GM19438 (cell line): ENCODE measurements at regions not wholly inside any gene's neighbourhood (a gene's known extent, or its start where the extent isn't known, plus 50 kb on each side); places are given as distances from the start of the nearest gene placed in this dataset.

Experiments used
- ATAC-seq: cut with Tn5 transposase; IDR thresholded peaks from one replicate; pipeline ENCODE4 v1.9.1; 2021; ENCODE audit warnings: low read depth; ENCODE audit not compliant: unreplicated experiment

GRCh38 chr16:73890186-73891128, 406.2 kb upstream of the PSMD7 start:
- ATAC-seq, result no peak

GRCh38 chr16:73888840-73889490, 407.6 kb upstream of the PSMD7 start:
- ATAC-seq, result no peak

GRCh38 chr16:73887911-73888310, 408.7 kb upstream of the PSMD7 start:
- no peak for ATAC-seq

- no peak for ATAC-seq
These were observed 410.2 kb upstream of the PSMD7 start for GRCh38 chr16:73886426-73886825.

- ATAC-seq, result no peak
These were observed 411.3 kb upstream of the PSMD7 start for GRCh38 chr16:73885319-73885718.

GRCh38 chr16:73883841-73884240, 412.8 kb upstream of the PSMD7 start:
- ATAC-seq, result no peak

GRCh38 chr16:73883126-73883525, 413.5 kb upstream of the PSMD7 start:
- no peak for ATAC-seq

DNA sequence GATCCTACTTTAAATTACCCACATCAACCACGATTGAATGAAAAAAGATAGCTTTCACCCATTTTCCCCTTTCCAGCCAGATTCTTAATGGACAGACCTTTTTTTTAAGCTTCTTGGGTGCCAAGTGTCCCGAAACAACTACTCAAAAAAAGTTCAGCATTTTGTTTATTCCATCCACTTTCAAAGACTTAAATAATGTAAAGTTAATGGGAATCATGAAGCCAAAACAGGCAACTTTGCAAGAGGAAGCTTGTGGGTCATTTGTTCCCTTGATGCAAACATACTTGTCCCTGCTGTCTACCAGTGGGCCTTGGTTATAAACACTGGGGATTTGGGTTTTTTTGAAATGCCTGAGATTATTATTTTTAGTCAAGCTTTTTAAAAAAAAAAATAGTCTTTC, 414.0 kb upstream of the PSMD7 start:
- no peak for ATAC-seq

DNA sequence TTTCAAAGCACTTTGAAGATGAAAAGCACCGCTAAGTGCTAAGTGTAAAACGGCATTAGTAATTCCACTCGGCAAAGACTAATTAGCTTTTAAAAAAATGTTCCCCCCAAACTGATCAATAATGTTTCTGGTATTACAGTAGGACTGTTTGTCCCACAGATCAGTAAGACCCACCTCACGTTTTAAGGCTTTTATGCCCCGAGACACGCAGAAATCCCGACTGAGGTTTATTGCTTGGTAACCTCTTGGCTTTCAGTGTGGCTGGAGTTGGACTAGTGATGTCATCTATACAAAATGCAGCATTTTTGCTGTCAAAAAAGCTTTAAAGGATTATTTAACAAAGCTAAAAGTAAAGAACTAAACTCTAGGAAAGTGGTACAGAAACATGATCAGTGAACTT, 414.6 kb upstream of the PSMD7 start:
- no peak for ATAC-seq

DNA sequence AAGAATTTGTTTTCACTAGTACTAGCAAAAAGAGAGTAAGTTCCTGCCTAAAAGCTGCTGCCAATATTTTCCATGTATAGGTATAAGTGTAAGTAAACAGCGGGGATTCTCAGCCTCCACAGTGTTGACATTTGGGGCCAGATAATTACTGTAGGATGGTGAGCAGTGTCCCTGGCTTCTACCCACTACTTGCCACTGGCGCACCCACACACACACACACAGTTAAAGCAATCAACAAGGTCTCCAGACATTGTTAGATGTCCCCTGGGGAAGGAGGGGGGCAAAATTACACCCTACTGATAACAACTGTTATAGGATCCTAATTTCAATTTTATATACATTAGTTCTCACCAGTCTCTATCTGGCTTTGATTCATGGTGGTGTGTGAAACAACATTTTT, 417.0 kb upstream of the PSMD7 start:
- ATAC-seq, result no peak

- ATAC-seq, result no peak
These were observed 418.0 kb upstream of the PSMD7 start for GRCh38 chr16:73878611-73879010.

DNA sequence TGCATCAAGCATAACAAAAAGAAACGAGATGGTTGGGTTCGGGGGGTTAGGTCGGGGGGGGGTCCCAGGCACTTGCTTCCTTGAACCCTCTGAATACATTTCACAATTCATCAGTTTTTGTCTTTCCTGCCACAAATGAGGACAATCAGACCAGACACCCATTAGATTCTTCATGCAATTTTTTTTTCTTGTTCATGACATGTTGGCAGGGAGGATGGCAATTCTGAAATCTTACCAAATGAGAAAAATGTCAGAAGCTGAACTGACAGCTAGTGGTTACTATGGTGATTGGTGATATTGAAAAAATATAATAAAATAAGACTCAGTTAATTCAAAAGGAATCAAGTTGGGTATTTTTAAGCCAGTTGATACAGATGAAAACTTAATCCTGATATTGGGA, 419.5 kb upstream of the PSMD7 start:
- no peak for ATAC-seq

- ATAC-seq, result no peak
These were observed 420.5 kb upstream of the PSMD7 start for GRCh38 chr16:73875996-73876690.

GRCh38 chr16:73874324-73874723, 422.3 kb upstream of the PSMD7 start:
- no peak for ATAC-seq

DNA sequence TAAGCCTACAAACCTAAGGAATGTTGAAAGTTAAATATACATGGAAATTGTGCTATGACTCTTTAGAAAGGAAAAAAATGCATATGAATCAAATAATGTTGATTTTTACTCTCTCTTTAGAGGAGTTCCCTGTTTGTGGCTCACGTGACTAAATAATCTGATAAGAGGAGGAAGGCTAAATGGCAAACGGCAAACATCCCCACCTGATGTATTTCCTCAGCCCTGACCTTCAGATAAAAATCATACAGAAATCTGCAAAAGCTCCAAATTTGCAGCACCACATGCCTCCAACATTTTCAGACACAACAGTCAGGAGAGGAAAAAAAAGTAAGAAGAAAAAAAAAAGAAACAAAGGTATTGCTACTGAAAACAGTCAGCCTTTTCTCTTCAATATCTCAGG, 423.0 kb upstream of the PSMD7 start:
- ATAC-seq, result no peak

DNA sequence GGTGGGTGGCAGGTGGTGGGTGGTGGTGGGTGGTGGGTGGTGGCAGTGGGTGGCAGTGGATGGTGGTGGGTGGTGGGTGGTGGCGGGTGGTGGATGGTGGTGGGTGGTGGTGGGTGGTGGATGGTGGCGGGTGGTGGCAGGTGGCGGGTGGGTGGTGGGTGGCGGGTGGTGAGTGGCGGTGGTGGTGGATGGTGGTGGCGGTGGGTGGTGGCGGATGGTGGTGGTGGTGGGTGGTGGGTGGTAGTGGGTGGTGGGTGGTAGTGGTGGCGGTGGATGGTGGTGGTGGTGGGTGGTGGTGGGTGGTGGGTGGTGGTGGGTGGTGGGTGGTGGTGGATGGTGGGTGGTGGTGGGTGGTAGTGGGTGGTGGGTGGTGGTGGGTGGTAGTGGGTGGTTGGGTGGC, 423.8 kb upstream of the PSMD7 start:
- no peak for ATAC-seq

DNA sequence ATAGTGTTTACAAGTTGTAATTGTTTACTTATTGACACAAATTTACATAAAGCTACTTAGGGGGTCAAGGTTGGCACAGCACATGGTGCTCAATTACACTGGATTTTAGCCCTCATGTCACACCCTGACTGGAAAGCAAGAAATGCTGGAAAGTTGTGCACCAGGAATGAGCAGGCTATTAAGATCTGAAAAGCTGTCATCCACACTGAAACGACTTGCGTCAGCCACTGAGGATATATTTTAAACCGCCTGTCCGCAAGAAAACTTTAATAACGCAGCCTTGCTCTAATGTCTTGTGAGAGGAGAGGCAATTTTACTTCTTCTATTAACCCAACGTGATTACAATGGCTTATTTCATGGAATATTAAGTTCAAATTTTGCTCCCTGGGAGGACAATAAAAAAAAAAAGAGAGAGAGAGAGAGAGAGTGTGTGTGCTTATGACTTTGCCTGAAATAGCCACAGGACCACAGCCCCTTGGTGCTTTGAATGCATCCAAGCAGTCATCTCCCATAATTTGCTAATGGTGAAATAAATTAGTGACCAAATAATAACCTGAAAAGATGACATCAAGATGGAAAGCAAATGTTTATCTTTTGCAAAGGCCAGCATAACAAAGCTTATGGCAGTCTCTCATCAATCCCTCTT, 425.4 kb upstream of the PSMD7 start:
- no peak for ATAC-seq

DNA sequence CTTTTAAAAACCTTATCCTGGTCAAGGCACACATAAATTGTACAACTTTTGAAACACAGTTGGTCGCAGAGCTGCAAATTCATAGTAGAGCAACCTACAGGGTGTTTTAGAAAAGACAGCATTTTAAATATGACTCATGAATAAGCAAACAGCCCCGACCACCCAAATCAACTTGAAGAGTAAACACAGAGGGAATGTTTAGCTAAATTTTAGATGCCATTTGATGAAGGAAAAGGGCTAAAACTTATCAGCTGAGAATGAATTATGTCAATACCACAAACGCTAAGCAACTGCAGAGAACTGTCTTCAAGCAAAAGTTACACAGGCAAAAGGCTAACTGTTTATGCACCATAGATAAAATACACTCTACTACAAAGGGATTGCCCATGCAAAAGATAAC, 427.5 kb upstream of the PSMD7 start:
- ATAC-seq, result no peak

DNA sequence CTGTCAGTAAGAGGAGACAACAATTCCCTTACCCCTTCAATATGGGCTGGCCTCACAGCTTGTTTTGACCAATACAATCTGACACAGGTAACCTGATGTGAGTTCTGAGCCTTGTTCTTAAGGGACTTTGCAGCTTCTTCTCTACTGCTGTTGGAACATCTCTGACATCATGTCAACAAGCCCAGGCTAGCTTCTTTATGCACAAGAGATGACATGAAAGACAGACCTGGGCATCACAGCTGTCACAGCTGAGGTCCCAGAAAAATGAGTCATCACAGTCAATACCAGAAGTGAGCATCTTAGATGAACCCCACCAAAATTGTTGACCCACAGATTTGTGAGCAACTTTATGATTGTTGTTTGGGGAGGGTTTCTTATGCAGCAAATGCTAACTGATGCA, 431.7 kb upstream of the PSMD7 start:
- ATAC-seq, result no peak

GRCh38 chr16:73858326-73858725, 438.3 kb upstream of the PSMD7 start:
- no peak for ATAC-seq

DNA sequence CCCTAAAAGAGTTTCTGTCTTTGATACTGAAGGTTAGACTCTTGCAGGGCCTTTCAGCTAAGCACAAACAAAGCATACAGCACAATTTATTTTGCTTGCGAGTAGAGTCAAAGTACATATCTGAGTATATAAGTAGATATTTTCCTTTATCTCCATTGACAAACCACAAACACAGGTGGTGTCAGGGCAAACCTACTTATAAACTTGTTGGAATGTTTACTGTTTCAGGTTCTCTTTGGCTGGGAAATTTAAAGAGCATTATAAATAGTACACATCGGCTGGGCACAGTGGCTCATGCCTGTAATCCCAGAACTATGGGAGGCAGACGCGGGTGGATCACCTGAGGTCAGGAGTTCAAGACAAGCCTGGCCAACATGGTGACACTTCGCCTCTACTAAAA, 442.6 kb upstream of the PSMD7 start:
- no peak for ATAC-seq
